OCI-LY3 (cell line): ENCODE measurements at regions not wholly inside any gene's neighbourhood (a gene's known extent, or its start where the extent isn't known, plus 50 kb on each side); places are given as distances from the start of the nearest gene placed in this dataset.

ENCODE experiments used
- EZH2phosphoT487 ChIP-seq: fragments of 200-600 bp; shearing (Covaris generic); IDR thresholded peaks from 2 replicates; pipeline ENCODE4 v1.6.1; 2018; ENCODE audit warnings: antibody characterized with exemption, mixed run types, low read depth
- TF ChIP-seq, protein P1 (sequence below): fragments of 200-600, 300-600 bp; sonication (generic); IDR thresholded peaks from 2 replicates; pipeline ENCODE4 v1.5.1; 2014; ENCODE audit warnings: antibody characterized with exemption, low read length, low read depth

DNA sequence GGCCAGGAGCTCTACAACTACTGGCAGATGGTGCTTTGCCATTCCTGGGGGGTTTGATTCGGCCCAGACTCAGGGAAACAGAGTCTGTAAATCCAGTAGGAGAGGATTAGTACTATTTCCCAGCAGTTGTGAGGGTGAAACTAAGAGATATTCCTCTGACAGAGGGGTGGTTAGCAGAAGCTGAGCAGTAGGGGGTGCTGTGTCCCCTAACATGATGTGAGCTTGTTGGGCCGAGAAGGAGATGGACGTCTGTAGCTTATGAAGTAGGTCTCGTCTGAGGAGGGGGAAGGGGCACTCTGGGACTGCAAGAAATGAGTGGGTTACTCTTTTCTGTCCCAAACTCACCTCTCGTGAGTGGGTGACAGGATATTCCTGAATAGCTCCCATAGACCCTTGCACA is 179.2 kb upstream of the MBL2 start:
- TF ChIP-seq, protein P1, sequence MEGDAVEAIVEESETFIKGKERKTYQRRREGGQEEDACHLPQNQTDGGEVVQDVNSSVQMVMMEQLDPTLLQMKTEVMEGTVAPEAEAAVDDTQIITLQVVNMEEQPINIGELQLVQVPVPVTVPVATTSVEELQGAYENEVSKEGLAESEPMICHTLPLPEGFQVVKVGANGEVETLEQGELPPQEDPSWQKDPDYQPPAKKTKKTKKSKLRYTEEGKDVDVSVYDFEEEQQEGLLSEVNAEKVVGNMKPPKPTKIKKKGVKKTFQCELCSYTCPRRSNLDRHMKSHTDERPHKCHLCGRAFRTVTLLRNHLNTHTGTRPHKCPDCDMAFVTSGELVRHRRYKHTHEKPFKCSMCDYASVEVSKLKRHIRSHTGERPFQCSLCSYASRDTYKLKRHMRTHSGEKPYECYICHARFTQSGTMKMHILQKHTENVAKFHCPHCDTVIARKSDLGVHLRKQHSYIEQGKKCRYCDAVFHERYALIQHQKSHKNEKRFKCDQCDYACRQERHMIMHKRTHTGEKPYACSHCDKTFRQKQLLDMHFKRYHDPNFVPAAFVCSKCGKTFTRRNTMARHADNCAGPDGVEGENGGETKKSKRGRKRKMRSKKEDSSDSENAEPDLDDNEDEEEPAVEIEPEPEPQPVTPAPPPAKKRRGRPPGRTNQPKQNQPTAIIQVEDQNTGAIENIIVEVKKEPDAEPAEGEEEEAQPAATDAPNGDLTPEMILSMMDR: peak; percentile 60
- TF ChIP-seq EZH2phosphoT487: no peak
